ENCODE measurements at regions not wholly inside any gene's neighbourhood (a gene's known extent, or its start where the extent isn't known, plus 50 kb on each side); places are given as distances from the start of the nearest gene placed in this dataset.

- no peak overlapping the region for H3K27ac ChIP-seq
- TF ChIP-seq ZFX (IDR thresholded peaks at IDR 0.05; ENCODE audit: borderline replicate concordance): no peak
- peak; percentile 65 for TF ChIP-seq CTCF (IDR thresholded peaks at IDR 0.05)
Measured at GRCh38 chr3:80688814-80689213, 921.0 kb upstream of the ROBO1 start.

GRCh38 chr3:80682951-80683350 lies 915.2 kb upstream of the ROBO1 start:
- TF ChIP-seq CTCF (IDR thresholded peaks at IDR 0.05) (no peak), ZFX (IDR thresholded peaks at IDR 0.05; ENCODE audit: borderline replicate concordance) (no peak)
- H3K27ac ChIP-seq: no peak overlapping the region

- H3K27ac ChIP-seq: no peak overlapping the region
- no peak for TF ChIP-seq ZFX (IDR thresholded peaks at IDR 0.05; ENCODE audit: borderline replicate concordance)
- no peak for TF ChIP-seq CTCF (IDR thresholded peaks at IDR 0.05)
Measured at GRCh38 chr3:80682235-80682634, 914.4 kb upstream of the ROBO1 start.

- TF ChIP-seq CTCF (IDR thresholded peaks at IDR 0.05) (no peak), ZFX (IDR thresholded peaks at IDR 0.05; ENCODE audit: borderline replicate concordance) (no peak)
- no peak overlapping the region for H3K27ac ChIP-seq
Measured at GRCh38 chr3:80677796-80678195, 910.0 kb upstream of the ROBO1 start.

GRCh38 chr3:80676866-80677265 lies 909.1 kb upstream of the ROBO1 start:
- TF ChIP-seq ZFX (IDR thresholded peaks at IDR 0.05; ENCODE audit: borderline replicate concordance): no peak
- TF ChIP-seq CTCF (IDR thresholded peaks at IDR 0.05): 0 out of 2 replicates have a peak, but pooled peaks have one; percentile 14
- H3K27ac ChIP-seq: no peak overlapping the region

GRCh38 chr3:80676261-80676660 lies 908.5 kb upstream of the ROBO1 start:
- no peak overlapping the region for H3K27ac ChIP-seq
- no peak for TF ChIP-seq CTCF (IDR thresholded peaks at IDR 0.05)
- TF ChIP-seq ZFX (IDR thresholded peaks at IDR 0.05; ENCODE audit: borderline replicate concordance): no peak

- no peak for TF ChIP-seq CTCF (IDR thresholded peaks at IDR 0.05)
- no peak overlapping the region for H3K27ac ChIP-seq
Measured at GRCh38 chr3:80675790-80676189, 908.0 kb upstream of the ROBO1 start.

Data from 22Rv1 (cell line).